VCaP (cell line): ENCODE measurements at regions not wholly inside any gene's neighbourhood (a gene's known extent, or its start where the extent isn't known, plus 50 kb on each side); places are given as distances from the start of the nearest gene placed in this dataset.

Experiments used
- H3K27ac ChIP-seq: fragments of 450-650 bp; 2 replicates; pipeline ENCODE4 v1.5.1; 2017
- CTCF ChIP-seq: fragments of 450-650 bp; conservative IDR thresholded peaks from 2 replicates; pipeline ENCODE4 v1.5.1; 2017; ENCODE audit warnings: mild to moderate bottlenecking, moderate library complexity

- no peak for TF ChIP-seq CTCF
- H3K27ac ChIP-seq = no peak overlapping the region
Observed at GRCh38 chr18:26685438-26686157, 137.2 kb upstream of the KCTD1 start.

- H3K27ac ChIP-seq = 0 out of 2 replicates have a peak overlapping the region, but pooled peaks have one; percentile 22
- TF ChIP-seq CTCF = no peak
Observed at GRCh38 chr18:26677957-26678356, 129.6 kb upstream of the KCTD1 start.

GRCh38 chr18:26667046-26667445, 118.7 kb upstream of the KCTD1 start:
- TF ChIP-seq CTCF = no peak
- H3K27ac ChIP-seq = no peak overlapping the region

- H3K27ac ChIP-seq = peak overlapping the region; percentile 70
- TF ChIP-seq CTCF = no peak
Observed at GRCh38 chr18:26662996-26663395, 114.6 kb upstream of the KCTD1 start.

- H3K27ac ChIP-seq = peak overlapping the region; percentile 92
- TF ChIP-seq CTCF = no peak
Observed at GRCh38 chr18:26657631-26658581, 109.6 kb upstream of the KCTD1 start.

GRCh38 chr18:26656944-26657536, 108.7 kb upstream of the KCTD1 start:
- peak overlapping the region; percentile 92 for H3K27ac ChIP-seq
- peak; percentile 28 for TF ChIP-seq CTCF

GRCh38 chr18:26656431-26656943, 108.1 kb upstream of the KCTD1 start:
- no peak for TF ChIP-seq CTCF
- H3K27ac ChIP-seq = peak overlapping the region; percentile 92
